ENCODE measurements at regions not wholly inside any gene's neighbourhood (a gene's known extent, or its start where the extent isn't known, plus 50 kb on each side); places are given as distances from the start of the nearest gene placed in this dataset.

GRCh38 chr5:105922080-105922479, 1748.7 kb downstream of the EFNA5 start:
- TF ChIP-seq CTCF (IDR thresholded peaks at IDR 0.05; ENCODE audit: low read depth, low read length, missing input control) (no peak), MAX (IDR thresholded peaks at IDR 0.05) (no peak), REST (IDR thresholded peaks at IDR 0.05) (no peak), RXRA (IDR thresholded peaks at IDR 0.05) (no peak), ATF3 (IDR thresholded peaks at IDR 0.05) (no peak), TAF1 (conservative IDR thresholded peaks at IDR 0.05) (no peak), YY1 (IDR thresholded peaks at IDR 0.05) (no peak), FOXA1 (IDR thresholded peaks at IDR 0.05) (no peak), GABPA (IDR thresholded peaks at IDR 0.05 in 1 of 2, conservative IDR thresholded peaks at IDR 0.05 in 1 of 2) (no peak), NR2F2 (IDR thresholded peaks at IDR 0.05) (no peak), HNF4G (IDR thresholded peaks at IDR 0.05) (no peak), RAD21 (IDR thresholded peaks at IDR 0.05) (no peak), JUND (IDR thresholded peaks at IDR 0.05) (no peak)

All from liver (tissue), 3 donors.